SK-N-SH treated with all-trans-retinoic acid at 6 μM for 48 hours (cell line): ENCODE measurements at regions not wholly inside any gene's neighbourhood (a gene's known extent, or its start where the extent isn't known, plus 50 kb on each side); places are given as distances from the start of the nearest gene placed in this dataset.
"Not testable (repeated sequence)": the region's sequence is repeated elsewhere in the genome, so short reads cannot be mapped to it uniquely, and the experiment has no call there.

Experiments
- ARNTL ChIP-seq: fragments of 450-650 bp; formaldehyde crosslinking; IDR thresholded peaks from 2 replicates; pipeline ENCODE4 v1.5.0; 2020; ENCODE audit warnings: low read depth, mild to moderate bottlenecking, moderate library complexity, borderline replicate concordance
- OSR1 ChIP-seq: fragments of 250-450 bp; sonication (Bioruptor Pico); IDR thresholded peaks from 2 replicates; pipeline ENCODE4 v1.8.0; 2022; ENCODE audit warnings: moderate library complexity, mild to moderate bottlenecking, inconsistent platforms
- PATZ1 ChIP-seq: fragments of 250-450 bp; sonication (Bioruptor Pico); IDR thresholded peaks from 2 replicates; pipeline ENCODE4 v1.8.0; 2020; ENCODE audit warnings: mild to moderate bottlenecking, moderate library complexity, borderline replicate concordance
- RARB ChIP-seq: fragments of 250-450 bp; sonication (Bioruptor Pico); IDR thresholded peaks from 2 replicates; pipeline ENCODE4 v1.8.0; 2021; ENCODE audit warnings: mild to moderate bottlenecking, moderate library complexity
- ZFP30 ChIP-seq: fragments of 450-650 bp; formaldehyde crosslinking; IDR thresholded peaks from 2 replicates; pipeline ENCODE4 v1.5.0; 2022; ENCODE audit warnings: mild to moderate bottlenecking, moderate library complexity

GRCh38 chr13:18285663-18286062 lies 896.0 kb downstream of the TUBA3C start:
- TF ChIP-seq RARB (CRISPR knock-in tag); OSR1; ZFP30 (CRISPR knock-in tag); ARNTL (CRISPR knock-in tag); PATZ1 (CRISPR knock-in tag): not testable (repeated sequence)
